ENCODE measurements at regions not wholly inside any gene's neighbourhood (a gene's known extent, or its start where the extent isn't known, plus 50 kb on each side); places are given as distances from the start of the nearest gene placed in this dataset.

DNA sequence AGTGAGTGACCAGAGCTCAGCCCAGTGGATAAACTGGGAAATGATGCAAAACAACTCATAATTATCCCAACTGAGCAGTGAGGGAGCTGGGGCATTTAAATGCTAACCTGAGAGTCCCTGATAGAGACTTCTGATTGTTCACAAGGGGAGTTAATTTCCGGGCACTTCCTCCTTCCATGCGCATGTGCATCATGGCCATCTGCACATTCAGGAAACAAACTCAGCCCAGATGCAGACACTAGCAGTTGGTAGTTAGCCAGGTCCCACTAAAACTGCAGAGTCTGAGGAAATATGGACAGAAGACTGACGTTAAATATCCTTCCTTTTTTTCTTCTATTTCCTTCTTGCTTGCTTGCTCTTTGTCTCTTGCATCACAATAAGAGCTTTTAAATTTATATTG lies 852.1 kb upstream of the LRRC4C start:
- TF ChIP-seq, protein P1, sequence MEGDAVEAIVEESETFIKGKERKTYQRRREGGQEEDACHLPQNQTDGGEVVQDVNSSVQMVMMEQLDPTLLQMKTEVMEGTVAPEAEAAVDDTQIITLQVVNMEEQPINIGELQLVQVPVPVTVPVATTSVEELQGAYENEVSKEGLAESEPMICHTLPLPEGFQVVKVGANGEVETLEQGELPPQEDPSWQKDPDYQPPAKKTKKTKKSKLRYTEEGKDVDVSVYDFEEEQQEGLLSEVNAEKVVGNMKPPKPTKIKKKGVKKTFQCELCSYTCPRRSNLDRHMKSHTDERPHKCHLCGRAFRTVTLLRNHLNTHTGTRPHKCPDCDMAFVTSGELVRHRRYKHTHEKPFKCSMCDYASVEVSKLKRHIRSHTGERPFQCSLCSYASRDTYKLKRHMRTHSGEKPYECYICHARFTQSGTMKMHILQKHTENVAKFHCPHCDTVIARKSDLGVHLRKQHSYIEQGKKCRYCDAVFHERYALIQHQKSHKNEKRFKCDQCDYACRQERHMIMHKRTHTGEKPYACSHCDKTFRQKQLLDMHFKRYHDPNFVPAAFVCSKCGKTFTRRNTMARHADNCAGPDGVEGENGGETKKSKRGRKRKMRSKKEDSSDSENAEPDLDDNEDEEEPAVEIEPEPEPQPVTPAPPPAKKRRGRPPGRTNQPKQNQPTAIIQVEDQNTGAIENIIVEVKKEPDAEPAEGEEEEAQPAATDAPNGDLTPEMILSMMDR (IDR thresholded peaks at IDR 0.05), result no peak
- no peak for TF ChIP-seq POLR2A (IDR thresholded peaks at IDR 0.05)

Measured in suprapubic skin (tissue), 3 donors.